ENCODE measurements at regions not wholly inside any gene's neighbourhood (a gene's known extent, or its start where the extent isn't known, plus 50 kb on each side); places are given as distances from the start of the nearest gene placed in this dataset.
"Not testable (repeated sequence)": the region's sequence is repeated elsewhere in the genome, so short reads cannot be mapped to it uniquely, and the experiment has no call there.

DNA sequence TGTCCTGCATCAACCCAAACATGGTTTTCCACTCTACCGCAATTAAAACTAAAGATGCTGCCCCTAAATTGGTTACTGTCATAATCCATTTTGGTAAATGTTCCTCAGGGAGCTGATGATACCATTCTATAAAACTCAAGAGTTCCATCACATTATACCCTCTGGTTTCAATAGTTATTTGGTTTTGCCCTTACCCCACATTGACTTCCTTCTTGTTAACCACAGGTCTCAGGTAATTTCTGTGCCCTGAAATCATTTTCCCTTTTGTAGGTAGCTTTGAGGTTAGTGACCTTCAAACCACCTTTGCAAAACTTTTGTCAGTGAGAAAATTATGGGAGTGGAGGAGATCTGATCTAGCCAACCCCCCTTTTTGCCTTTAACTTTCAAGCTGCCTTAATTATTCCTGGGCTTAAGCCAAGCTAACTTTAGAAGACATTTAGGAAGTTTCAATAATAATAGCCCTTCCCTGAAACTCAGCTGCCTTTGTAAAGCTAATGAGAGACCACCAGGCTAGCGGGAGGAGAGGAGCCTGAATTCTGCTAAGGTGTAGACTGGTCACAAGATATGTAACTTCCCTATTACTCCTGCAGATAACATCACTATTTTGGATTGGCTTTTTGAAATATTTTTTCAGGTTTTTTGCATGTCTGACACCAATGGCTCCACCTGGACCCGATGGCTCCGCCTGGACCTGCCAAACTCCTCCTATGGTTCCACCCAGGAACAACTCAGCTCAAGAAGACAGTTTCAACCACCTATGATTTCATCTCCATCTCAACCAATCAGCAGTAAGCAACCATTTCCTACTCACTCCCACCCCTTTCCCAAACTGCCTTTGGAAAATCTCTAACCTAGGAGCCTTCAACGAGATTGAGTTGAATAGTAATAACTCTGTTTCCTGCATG is 224.9 kb downstream of the HS3ST3B1 start:
- no peak for DNase-seq

DNA sequence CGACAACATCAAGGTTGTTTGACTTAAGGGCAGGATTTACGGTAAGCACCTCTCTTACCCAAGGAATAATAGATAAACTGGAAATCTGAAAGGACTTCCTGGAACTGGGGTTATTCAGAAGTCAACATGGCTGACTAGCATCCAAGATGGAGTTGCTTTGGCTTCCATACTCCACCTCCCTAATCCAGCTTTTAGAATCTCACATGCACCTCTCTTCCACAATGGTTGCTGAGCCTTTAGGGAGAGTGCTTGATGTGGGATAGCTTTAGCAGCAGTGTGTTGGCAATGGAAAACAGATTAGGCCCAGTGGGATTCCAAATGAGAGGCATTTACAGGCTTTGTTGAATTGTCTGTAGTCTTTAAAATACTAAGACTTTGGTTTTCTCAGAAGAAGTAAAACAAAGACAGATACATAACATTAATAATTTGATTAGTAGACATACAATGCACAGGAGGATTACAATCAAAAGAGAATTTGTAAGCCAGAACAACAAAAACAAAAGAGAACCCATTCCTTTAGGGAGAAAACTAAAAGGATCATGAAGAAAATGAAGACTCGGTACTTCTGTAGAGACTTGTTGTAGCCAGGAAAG is 222.0 kb downstream of the HS3ST3B1 start:
- DNase-seq = no peak

DNA sequence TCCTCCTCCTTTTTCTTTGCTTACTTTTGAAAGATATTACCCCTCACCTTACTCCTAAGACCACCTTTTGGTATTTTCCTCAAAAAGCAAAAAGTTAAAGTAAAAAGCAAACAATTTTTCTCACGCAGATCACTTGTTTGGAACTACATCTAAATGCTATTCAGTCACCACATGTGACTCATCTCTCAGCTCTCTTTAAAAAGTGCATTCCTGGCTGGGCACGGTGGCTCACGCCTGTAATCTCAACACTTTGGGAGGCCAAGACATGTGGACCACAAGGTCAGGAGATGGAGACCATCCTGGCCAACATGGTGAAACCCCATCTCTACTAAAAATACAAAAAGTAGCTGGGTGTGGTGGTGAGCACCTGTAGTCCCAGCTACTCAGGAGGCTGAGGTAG is 218.0 kb downstream of the HS3ST3B1 start:
- not testable (repeated sequence) for DNase-seq

DNA sequence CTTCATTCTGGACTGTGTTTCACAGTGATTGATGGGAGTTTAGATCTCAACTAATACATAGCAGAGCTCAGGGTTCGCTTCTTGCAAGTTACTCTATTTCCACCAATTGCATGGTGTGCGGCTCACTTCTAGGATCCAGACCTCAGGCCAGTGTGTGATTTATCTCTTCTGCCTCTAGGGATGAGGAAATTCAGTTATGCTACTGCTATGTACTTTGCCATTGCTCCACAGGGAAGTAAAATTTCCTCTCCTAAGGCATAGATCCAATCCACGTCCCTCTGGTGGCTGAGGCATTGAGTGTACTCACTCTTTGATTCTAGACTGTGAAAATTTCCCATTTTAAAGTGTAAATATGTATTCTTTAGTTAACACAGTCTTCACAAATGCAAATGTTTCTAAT is 214.1 kb downstream of the HS3ST3B1 start:
- no peak for DNase-seq

DNA sequence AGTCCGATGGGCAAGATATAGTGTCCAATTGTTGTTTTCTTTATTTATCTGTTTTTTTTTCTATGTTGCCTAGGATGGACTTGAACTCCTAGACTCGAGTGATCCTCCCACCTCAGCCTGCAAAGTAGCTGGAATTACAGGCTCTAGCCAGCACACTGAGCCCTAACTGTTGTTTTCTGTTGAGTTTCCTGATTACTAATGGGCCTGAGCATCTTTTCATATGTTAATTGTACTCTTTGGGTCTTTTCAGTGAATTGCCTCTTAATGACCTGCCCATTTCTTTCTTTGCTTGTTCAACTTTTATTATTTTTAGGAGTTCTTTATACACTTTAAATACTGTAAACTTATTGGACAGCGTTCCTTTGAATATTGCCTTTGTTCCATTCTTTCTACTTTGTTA is 213.0 kb downstream of the HS3ST3B1 start:
- no peak for DNase-seq

DNA sequence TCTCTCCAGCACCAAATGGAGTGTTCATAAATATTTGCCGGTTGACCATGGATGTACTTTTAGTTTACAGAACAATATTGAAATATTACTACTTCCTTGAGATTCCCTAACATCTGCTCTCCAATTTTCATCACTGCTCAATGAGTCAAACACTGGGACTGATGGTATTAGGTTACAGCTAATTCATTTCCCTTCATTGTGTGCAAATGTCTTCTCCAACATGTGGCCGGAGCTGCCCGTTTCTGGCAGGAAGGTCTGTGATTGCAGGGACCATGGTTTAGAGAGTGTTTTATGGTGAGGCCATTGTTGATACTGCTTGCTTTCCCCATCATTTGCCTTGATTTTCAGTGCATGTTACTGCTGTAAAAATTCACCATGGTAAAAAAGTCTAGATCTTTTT is 209.3 kb downstream of the HS3ST3B1 start:
- DNase-seq = no peak

DNA sequence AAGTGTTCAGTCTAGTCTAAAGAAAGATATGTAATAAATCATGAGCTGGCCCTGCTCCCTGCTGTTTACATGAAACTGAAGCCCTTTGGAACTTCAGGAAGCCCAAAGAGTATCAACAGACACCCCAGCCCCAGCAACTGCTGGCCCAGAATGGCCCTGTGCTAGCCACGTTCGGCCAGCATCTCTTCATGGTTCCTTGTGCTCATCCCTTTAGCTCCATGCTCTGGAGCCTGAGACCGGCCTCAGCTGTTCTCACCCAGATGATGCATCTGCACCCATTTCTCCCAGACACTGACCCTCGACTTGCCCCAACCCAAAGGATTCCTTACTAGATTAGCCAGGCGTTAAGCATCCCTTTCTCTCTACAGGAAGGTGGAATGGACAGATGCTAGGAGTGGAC is 207.3 kb downstream of the HS3ST3B1 start:
- no peak for DNase-seq

DNA sequence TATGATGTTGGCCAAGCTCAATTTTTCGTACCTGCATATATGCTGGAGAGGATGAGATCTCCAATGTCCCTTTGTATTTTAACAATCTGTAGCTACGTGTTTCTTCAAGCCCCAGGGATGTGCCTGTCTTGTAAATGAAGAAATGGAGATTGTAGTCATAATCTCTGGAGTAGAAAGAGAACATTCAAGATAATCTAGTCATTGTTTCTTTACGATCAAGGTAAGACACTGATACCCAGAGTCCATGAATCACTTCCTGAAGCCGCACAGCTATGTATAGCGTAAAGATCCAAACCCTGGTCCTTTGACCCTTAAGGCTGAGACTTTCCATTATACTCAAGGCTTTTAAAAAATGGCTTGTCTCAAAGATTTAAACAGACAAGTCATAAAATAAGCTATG is 205.5 kb downstream of the HS3ST3B1 start:
- no peak for DNase-seq

DNA sequence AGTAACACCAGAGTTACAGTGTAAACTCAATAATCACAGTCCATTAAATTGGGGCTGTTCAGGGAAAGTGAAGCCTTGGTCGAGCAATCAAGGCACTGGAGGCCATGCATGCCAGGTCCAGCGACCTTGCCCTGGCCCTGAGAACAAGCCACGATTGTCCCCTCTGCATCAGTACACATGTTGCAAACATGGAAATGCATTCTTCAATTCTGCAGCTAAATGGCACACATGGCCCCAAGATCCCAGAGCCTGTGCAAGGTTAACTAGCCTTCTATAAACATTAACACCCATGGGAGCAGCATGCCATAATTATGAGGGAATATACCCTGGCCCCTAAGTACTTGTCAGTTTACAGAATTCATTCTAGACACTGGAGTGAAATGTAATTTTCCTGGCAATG is 204.7 kb downstream of the HS3ST3B1 start:
- no peak for DNase-seq

DNA sequence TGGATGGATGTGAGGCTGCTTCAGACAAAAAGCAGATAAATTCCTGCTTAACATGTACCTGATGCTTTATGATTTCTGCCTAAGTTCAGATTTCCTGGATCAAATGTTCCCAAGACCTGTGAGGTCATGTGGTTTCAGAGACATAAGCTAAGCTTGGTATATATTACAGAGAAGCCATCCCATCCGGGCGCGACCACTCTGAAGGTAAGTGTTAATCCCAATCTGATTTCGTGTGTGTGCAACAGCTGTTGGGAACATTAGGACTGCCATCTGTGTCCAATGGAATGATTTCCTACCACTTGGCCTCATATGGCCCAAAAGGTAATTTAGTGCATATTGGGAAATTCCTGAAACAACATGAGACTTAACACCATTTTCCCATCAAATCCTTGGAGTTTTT is 199.1 kb downstream of the HS3ST3B1 start:
- no peak for DNase-seq

DNA sequence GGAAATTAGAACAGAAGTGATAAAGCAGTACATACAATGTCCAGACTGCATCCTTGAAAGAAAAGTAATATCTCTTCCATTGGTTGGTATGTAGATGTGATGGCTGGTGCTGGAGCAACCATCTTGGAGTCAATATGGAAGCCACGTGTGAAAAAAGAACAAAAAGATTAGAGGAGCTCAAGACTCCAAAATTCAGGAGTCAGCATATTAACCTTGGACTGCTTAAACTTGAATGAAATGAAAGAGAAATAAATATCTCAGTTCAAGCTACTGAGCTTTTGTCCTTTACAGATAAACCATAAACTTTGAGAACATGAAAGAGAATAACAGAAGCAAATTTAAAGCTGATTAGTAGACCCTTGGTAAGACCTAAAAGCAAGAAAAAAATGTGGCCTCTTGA is 197.9 kb downstream of the HS3ST3B1 start:
- no peak for DNase-seq

DNA sequence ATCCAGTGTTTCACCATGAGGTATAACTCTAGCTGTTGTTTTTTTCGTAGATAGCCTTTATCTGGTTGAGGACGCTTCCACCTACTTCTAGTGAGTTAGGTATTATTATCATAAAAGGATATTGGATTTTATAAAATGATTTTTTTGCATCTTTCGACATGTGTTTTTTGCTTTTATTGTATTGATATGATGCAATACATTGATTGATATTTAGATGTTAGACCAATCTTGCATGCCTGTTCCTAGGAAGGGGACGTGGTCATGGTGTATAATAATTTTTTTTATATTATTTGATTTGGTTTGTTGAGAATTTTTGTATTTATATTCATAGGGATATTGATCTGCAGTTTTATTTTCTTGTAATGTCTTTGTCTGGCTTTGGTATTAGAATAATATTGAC is 193.3 kb downstream of the HS3ST3B1 start:
- DNase-seq = no peak

DNA sequence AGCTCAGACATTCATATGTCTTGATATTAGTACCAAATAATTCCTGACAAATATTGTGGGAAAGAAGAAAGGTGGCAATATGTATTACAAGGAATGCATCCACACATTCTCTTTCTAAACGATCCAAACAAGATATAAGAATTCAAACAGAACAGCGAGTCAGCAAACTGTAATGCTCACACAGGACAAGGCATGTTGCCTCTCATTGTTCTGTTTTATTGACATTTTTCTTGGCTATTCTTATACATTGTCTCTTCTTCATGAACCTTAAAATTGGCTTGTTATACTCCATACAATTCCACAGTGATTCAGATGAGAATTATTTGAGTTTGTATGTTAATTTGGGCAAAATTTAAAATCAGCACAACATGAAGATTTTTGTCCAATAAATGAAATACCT is 189.1 kb downstream of the HS3ST3B1 start:
- DNase-seq = no peak

DNA sequence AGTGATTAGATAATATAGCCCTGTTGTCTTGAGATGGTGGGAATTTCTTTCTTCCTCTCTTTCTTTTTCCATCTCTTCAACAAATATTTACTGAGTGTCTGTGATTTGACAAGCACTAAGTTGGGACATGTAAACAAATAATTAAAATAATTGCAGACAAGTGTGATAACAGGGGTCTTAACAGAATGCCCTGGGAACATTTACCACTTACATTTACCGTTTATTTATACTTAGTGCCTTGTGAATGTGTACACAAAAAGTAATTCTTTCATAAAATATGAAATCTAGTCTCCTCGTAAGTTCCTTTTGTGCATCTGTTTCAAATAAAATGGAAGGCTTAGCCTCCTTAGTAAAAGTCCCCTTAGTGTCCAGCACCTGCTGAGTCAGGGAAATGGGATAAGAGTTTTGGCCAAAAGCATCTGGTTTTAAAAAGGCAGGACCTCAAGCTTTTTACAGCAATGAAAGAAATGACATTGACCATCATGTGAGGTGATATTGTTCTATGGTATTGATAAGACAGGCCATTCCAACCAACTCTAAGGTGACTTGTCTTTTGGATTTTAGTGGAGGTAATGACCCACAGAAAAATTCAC is 188.2 kb downstream of the HS3ST3B1 start:
- no peak for DNase-seq

DNA sequence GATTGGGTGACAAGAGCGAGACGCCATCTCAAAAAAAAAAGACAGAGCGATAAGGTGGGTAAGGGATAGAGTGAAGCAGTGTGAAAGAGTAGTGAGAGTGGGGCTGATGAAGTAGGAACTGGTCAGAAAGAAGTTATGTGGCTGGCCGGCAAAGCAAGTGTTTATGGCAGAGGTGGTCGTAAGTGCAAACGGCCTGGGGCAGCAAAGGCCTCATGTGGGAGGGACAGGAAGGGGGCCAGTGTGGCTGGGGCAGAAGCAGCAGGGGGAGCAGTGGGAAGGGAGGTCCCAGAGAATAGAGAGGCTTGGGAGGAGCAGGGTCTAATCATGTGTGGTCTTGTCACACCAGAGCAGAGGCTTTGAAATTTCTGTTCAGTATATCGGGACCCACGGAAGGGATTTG is 186.2 kb downstream of the HS3ST3B1 start:
- no peak for DNase-seq

DNA sequence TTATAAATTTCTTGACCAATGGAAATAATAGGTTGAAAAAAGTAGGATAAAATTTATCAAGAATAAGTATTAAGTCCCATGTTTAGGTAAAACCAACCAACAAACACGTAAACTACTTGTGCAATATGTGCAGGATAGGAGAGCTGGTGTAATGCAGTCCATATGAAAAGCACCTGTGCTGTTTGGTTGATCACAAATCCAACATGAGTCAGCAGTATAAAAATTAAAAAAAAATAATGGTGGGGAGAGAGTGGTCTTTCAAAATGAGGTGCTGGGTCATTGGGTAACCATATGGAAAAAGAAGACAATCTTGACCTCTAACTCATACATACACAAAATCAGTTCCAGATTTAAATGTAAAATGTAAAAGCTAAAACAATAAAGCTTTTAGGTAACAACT is 181.8 kb downstream of the HS3ST3B1 start:
- no peak for DNase-seq

DNA sequence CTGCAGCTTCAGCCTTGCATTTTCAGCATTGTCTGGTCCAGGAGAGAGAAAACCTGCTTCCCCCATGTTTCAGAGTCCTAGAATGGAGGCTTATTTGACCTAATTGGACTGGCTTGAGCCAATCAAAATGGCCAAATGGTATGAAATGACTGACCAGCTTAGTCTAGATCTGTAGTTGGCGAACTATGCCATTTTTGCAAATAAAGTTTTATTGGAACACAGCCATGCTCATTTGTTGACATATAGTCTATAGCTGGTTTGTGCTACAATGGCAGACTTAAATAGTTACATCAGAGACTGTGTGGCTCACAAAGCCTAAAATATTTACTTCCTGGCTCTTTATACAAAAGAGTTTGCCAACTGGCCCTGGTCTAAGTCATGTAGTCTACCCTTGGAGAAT is 180.8 kb downstream of the HS3ST3B1 start:
- no peak for DNase-seq

DNA sequence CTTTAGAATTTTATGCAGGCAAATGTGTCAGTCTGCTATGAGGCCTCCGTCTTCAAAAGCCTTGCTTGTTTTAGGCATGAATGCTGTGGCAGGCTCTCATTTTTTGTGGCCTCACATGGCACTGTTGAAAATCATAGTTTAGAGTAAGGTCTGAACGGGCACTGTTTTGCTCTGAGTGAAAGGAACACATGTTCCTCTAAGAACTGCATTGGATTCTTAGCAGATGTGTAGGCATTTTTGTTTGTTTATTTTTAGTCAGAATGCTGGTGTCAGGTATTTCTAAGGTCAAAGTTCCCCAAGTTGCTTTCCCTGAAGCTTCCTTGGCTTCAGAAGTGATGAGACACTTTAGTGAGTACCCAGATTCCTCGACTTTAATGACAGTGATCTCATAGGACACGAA is 173.7 kb downstream of the HS3ST3B1 start:
- no peak for DNase-seq

DNA sequence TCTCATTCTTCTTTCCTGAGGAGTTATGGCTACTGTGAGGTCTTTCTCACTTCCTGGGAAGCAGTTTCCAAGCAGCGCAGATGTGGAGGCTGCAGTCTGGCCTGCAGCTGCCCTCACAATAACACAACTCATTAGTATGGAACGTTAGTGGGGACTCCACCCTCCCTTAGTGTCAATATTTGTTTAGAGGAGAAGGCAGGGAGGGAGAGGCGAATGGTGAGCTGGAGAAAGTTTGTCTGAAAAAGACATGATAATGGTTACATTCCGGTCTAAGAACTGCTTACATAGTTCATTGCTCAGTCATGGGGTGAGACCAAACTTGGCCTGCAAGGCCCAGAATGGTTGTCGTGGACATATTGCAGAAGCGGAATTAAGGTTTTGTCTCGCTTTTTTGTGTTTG is 170.2 kb downstream of the HS3ST3B1 start:
- DNase-seq = no peak

DNA sequence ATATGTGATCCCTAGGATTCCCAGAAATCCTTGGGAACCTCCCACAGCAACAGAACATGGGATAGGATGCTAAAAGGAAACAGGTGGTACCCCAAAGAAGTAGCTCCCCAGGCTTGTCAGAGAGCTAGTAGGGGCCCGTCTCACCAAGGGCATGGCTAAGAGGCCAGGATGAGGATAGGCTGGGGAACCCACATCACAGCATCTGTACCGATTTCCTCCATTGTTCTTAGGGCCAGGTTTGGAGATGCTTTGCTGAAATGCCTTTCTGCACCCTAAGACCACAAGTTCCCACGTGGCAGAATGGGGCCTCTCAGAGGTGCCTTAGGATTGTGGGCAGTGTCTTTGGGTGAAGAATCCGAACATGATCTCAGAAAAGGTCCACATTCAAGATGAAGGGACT is 169.5 kb downstream of the HS3ST3B1 start:
- no peak for DNase-seq

DNA sequence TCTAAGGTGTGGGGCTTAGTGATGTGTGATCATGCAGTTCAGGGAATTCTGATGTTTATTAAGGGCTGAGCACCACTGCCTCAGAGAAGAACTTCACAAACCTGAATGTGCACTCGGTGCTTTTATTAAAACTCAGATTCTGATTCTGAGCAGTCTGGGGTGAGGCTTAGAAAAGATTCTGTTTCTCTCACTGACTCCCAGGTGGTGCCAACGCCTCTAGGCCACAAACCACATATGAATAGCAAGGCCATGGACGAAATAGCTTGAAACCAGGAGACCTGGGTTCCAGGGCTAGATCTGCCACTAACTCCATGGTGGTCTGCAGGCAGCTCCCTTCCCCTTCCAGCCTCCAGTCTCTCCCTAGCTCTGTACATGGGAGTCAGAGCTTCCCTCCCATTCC is 169.1 kb downstream of the HS3ST3B1 start:
- DNase-seq = no peak

DNA sequence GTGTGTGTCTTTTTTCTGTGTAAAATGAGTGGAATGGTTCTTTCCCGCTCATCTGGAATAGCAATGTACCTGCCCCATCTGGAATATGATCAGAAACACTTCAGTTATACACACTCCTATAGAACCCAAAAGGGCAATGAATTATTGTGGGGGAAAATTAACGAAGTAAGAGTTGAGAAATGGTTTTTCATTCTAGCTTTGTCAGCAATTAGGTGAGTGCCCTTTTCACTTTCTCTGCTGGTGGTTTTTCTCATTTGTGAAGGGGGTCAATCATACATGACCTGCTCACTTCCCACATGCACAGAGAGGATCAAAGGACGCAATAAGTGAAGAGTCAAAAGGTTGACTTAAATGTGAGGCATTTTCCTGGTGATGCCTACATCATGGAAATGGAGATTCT is 168.0 kb downstream of the HS3ST3B1 start:
- no peak for DNase-seq

DNA sequence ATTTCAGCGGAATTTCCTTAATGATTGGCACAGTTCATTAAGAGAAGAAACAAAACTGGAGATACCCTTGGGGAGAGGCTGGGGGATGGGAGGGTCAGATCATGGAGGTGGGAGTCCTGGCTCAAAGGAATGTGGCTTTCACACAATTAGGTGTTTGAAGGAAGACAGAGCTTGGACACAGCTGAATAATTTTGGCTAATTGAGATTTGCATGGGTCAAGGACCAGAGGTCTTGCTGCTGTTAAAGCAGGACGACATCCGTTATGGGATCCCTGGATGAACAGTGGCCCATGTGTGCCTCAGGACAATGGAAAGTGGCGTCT is 160.3 kb downstream of the HS3ST3B1 start:
- no peak for DNase-seq

DNA sequence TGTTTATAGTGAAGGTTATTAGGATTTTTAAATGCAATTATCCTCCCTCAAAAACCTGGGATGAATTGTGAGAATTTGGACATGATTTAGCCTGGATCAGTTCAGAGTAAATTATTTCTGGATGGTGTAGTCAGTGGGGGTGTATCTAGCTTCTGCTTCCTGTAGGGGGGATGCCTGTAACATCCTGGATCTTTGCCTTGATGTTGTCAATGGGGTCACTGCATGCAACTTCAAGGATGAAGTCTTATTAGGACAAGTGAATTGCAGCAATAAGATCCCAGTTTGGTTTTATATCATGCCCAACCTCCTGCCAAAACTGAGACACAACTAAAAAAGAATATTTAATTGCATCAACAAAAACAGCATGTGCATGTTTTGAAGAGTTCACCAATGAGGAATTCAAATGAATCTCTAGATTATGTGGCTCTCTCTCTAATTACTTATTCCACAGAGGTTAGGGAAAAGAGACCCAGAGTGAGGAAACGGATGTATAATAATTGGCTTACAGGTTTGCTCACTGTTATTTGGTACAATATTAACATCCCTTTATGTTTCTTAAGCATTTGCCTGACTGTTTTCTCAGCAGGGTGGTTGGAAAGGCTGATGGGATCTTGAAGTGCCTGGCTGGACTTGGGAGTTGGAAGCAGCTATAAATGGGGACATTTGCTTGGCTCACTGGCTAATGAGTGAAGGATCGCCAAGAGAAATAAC is 159.8 kb downstream of the HS3ST3B1 start:
- no peak for DNase-seq
